Osteocyte (in vitro differentiated cells): ENCODE measurements at regions not wholly inside any gene's neighbourhood (a gene's known extent, or its start where the extent isn't known, plus 50 kb on each side); places are given as distances from the start of the nearest gene placed in this dataset.
"Not testable (repeated sequence)": the region's sequence is repeated elsewhere in the genome, so short reads cannot be mapped to it uniquely, and the experiment has no call there.

Experiments
- DNase-seq: peaks from one replicate; pipeline ENCODE4 v3.0.0; 2021; ENCODE audit warnings: mixed read lengths; ENCODE audit not compliant: unreplicated experiment; ENCODE audit errors: extremely low spot score
- H3K27ac Mint-ChIP-seq: one replicate; pipeline ENCODE4 v1.8.0; 2021; ENCODE audit warnings: mild to moderate bottlenecking, mixed read lengths; ENCODE audit not compliant: unreplicated experiment
- H3K27me3 Mint-ChIP-seq: one replicate; pipeline ENCODE4 v1.8.0; 2021; ENCODE audit warnings: mixed read lengths; ENCODE audit not compliant: unreplicated experiment
- H3K36me3 Mint-ChIP-seq: one replicate; pipeline ENCODE4 v1.8.0; 2021; ENCODE audit warnings: mixed read lengths; ENCODE audit not compliant: unreplicated experiment
- H3K4me1 Mint-ChIP-seq: one replicate; pipeline ENCODE4 v1.8.0; 2021; ENCODE audit warnings: mixed read lengths; ENCODE audit not compliant: unreplicated experiment
- H3K4me3 Mint-ChIP-seq: one replicate; pipeline ENCODE4 v1.8.0; 2021; ENCODE audit warnings: mild to moderate bottlenecking, moderate library complexity, mixed read lengths; ENCODE audit not compliant: unreplicated experiment
- H3K9me3 Mint-ChIP-seq: one replicate; pipeline ENCODE4 v1.8.0; 2021; ENCODE audit warnings: mixed read lengths; ENCODE audit not compliant: unreplicated experiment
- CTCF ChIP-seq: fragments of 200-600 bp; sonication (generic); IDR thresholded peaks from 2 replicates; pipeline ENCODE4 v1.5.0; 2021; ENCODE audit warnings: antibody characterized with exemption, mild to moderate bottlenecking, moderate library complexity

GRCh38 chr14:44736326-44736725 lies 225.4 kb downstream of the KLHL28 start:
- Mint-ChIP-seq H3K9me3 (no peaks in the 10 kb centered on the region), H3K27me3 (no peaks in the 10 kb centered on the region), H3K4me1 (no peaks in the 10 kb centered on the region), H3K27ac (no peak overlapping the region), H3K4me3 (no peak overlapping the region), H3K36me3 (no peaks in the 10 kb centered on the region)
- no peak for DNase-seq
- TF ChIP-seq CTCF: no peak

GRCh38 chr14:44732144-44732543 lies 225.1 kb upstream of the FSCB start:
- no peak for TF ChIP-seq CTCF
- Mint-ChIP-seq H3K27me3 (no peaks in the 10 kb centered on the region), H3K9me3 (no peaks in the 10 kb centered on the region), H3K36me3 (no peaks in the 10 kb centered on the region), H3K4me1 (no peaks in the 10 kb centered on the region), H3K27ac (no peak overlapping the region), H3K4me3 (no peak overlapping the region)
- DNase-seq: no peak

- Mint-ChIP-seq H3K9me3 (no peaks in the 10 kb centered on the region), H3K27me3 (no peaks in the 10 kb centered on the region), H3K4me1 (no peaks in the 10 kb centered on the region), H3K4me3 (no peak overlapping the region), H3K36me3 (no peaks in the 10 kb centered on the region), H3K27ac (no peak overlapping the region)
- no peak for DNase-seq
- no peak for TF ChIP-seq CTCF
These were observed 223.8 kb upstream of the FSCB start for GRCh38 chr14:44730860-44731259.

- not testable (repeated sequence) for H3K4me3 Mint-ChIP-seq, H3K36me3 Mint-ChIP-seq, H3K4me1 Mint-ChIP-seq, H3K27ac Mint-ChIP-seq, DNase-seq, H3K27me3 Mint-ChIP-seq
- peaks cover 38% of the 10 kb centered on the region for H3K9me3 Mint-ChIP-seq
These were observed 214.3 kb upstream of the FSCB start for GRCh38 chr14:44721395-44721794.

GRCh38 chr14:44720707-44721106 lies 213.6 kb upstream of the FSCB start:
- no peak for DNase-seq
- no peak overlapping the region for H3K4me3 Mint-ChIP-seq

More at GRCh38 chr14:44720707-44721106, 213.6 kb upstream of the FSCB start:
- no peak overlapping the region for H3K27ac Mint-ChIP-seq
- H3K27me3 Mint-ChIP-seq: no peaks in the 10 kb centered on the region
- H3K9me3 Mint-ChIP-seq: peaks cover 45% of the 10 kb centered on the region
- no peaks in the 10 kb centered on the region for H3K4me1 Mint-ChIP-seq
- TF ChIP-seq CTCF: no peak
- no peaks in the 10 kb centered on the region for H3K36me3 Mint-ChIP-seq
